Fibroblast of upper back skin (primary cell): ENCODE measurements at regions not wholly inside any gene's neighbourhood (a gene's known extent, or its start where the extent isn't known, plus 50 kb on each side); places are given as distances from the start of the nearest gene placed in this dataset.

ENCODE experiments used
- DNase-seq: peaks from one replicate; pipeline ENCODE4 v3.0.0-alpha.2; 2013

DNA sequence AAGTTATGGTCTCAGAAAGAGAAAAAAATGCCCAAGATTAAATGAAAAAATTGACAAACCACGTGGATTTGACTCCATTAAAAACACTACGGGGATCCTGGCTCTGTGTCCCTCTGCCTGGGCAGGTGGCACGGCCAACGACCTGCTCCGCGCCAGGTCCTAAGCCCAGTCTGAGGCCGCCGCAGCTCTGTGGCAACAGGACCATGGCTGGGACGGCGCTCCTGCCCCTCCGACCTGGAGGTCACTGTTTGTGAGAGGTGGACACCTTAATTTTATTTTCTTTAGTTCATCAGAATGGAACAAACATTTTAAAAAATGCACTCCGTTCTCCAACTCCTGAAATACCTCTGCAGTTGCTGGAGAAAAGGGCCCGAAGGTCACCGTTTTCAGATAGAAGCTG, 369.4 kb downstream of the CDH9 start:
- DNase-seq: no peak

DNA sequence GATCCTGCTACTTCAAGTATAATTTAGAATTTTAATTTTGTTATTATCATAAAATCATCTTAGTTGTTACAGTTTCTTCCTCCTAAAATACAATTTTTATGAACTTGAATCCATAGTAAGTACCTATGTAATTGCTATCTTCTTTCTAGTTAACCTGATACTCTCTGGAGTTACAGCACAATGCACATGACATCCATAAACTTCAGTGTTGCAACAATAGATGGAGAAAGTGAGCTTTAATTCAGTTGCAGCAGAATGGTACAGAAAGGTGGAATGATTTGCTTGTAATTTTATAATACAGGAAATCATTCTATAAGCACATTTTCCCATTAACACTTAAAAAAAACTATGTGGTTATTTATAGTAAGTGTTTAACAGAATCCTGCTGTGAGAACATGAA, 372.0 kb downstream of the CDH9 start:
- no peak for DNase-seq

- no peak for DNase-seq
These were observed 374.9 kb downstream of the CDH9 start for GRCh38 chr5:26663500-26663899.

GRCh38 chr5:26662806-26663360, 375.5 kb downstream of the CDH9 start:
- no peak for DNase-seq

GRCh38 chr5:26660116-26660515, 378.3 kb downstream of the CDH9 start:
- no peak for DNase-seq

GRCh38 chr5:26649000-26649399, 389.4 kb downstream of the CDH9 start:
- DNase-seq: no peak

DNA sequence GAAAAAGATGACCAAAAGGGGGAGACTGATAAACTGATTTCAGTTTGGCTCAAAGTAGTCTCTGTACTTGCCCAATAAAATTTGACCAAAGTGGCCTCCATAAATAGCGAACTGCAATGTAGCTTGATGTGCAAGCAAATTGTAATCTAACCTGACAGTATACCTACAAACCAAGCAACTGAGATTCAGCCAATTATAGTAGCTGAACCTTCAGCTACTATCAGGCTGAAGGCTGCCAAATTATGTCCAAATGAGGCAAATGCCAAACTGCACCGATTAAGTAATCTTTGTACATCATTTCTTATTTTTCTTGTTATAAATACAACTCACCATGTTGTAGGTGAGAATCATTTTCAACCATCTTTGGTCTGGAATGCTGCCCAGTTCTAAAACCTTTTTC, 390.6 kb downstream of the CDH9 start:
- DNase-seq: no peak

DNA sequence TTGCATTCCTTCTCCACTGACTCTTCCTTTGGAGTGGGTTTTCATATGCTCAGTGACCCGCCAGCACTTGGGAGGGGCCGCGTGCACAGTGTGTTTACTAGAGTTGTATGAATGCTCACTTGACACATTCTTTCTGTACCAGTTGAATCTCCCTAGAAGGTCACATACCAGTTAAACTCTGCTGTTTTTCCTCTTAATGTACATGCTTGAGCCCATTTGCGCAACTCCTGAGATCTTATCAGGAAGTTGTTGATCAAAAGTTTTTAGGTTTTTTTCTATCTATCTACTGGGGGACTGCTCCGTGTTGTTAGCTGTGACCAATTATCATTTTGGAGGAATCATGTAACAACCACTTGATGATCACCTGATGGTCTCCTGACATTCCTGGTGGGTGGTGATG, 392.7 kb downstream of the CDH9 start:
- DNase-seq: no peak

GRCh38 chr5:26641492-26641891, 396.9 kb downstream of the CDH9 start:
- no peak for DNase-seq

GRCh38 chr5:26625099-26625498, 413.3 kb downstream of the CDH9 start:
- DNase-seq: no peak

DNA sequence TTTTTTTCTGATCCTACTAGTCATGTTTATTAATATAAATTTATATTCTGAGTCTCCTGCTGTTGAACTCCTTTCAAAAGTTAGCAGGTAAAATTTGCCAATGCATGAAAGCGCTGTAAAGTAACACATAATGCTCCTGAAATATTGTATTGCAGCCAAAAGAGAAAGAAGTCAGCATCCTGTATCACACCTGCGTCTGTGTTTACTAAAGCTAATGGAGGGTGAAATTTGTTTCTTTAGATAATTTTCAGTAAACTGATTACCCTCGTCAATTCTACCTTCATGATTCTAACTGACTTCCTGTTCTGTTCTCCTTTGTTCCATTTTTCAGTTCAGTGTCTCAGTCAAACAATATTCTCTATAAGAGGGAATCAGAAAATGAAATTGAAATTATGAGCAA, 415.4 kb downstream of the CDH9 start:
- DNase-seq: no peak

DNA sequence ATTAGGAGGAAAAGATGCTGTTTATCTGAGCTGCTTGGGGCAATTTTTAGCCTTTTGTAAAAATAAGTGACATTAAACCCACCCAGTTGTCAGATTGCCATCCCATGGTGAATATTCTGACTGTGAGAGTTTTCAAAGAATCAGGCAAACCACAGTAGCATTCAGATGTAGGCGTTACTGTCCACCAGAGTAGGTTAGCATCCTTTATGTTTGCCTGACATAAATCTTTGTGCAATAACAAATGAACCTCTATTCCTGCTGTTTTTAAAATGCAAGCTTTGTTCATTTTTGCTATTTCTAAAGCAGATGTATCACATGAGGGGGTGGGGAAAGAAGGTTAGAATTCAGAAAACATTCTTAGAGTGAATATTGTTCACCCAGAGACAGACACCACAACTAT, 427.8 kb downstream of the CDH9 start:
- no peak for DNase-seq

DNA sequence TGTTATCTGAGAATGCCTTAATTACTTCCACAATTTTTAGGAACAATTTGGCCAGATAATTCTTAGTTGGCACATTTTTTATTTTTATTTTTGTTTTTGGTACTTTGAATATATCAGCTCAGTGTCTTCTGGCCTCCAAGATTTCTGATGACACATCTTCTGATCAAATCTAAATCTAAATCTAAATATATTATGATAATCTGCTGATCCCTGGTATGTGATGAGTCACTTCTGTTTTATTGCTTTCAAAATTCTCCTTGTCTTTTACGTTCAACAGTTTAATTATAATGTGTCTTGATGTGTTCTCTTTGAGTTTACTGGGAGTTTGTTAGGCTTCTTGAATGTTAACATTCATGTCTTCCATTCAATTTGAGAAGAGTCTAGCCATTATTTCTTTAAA, 436.8 kb downstream of the CDH9 start:
- no peak for DNase-seq

- DNase-seq: no peak
These were observed 455.9 kb downstream of the CDH9 start for GRCh38 chr5:26582350-26583045.

- DNase-seq: no peak
These were observed 458.7 kb downstream of the CDH9 start for GRCh38 chr5:26579712-26580111.

DNA sequence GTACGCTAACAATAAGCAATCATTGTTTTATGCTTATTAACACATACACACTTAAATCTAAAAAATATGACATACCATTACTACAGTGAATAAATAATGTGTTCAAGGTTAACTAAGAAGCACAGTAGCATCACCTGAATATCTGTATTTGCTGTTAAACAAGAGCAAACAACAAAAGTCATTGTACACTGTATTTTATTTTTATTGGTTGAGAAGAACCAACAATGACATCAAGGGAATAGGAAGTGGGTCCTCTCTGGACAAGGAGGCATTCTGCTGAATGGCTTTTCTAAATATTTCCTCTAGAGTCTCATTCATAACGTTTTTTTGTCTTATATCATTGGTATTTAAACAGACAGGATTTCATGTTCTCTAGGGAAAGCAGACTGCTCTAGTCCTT, 460.4 kb downstream of the CDH9 start:
- no peak for DNase-seq

DNA sequence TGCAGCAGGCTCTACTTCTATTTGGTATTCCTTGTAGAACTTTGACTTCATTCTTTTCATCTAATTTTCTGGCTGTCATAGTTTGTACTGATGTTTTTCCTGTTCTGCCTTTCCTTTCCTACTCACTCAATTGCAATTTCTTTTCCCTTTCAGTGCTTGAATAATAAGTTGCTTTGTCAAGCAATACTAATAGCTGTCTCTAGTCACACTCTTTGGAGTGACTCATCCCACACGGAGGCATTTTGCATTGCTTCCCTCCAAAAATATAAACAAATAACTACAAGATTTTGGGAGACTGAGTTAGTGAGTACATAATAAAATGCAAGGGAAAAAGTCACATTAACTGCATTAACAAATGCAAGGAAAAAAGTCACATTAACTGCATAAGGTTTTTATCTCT, 465.9 kb downstream of the CDH9 start:
- no peak for DNase-seq

DNA sequence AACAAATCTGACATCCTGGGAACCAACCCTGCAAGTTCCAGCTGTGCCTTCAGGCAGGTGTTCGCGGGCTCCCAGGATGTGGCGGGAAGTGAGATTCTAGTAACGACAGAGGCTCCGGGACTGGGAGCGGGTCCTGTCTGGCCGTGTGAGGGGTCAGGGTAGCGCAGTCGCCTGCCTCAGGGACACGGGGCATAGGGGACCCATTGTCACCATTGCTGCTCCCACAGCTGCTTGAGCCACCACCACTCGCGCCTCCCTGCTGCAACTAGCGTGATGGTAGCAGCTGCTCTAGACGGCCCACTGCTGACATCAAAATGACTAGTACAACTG, 468.5 kb downstream of the CDH9 start:
- DNase-seq: no peak

GRCh38 chr5:26569241-26569928, 469.0 kb downstream of the CDH9 start:
- no peak for DNase-seq

- DNase-seq: no peak
These were observed 470.1 kb downstream of the CDH9 start for GRCh38 chr5:26568316-26568715.

- DNase-seq: no peak
These were observed 474.4 kb downstream of the CDH9 start for GRCh38 chr5:26563979-26564378.

GRCh38 chr5:26553079-26553478, 485.3 kb downstream of the CDH9 start:
- no peak for DNase-seq

DNA sequence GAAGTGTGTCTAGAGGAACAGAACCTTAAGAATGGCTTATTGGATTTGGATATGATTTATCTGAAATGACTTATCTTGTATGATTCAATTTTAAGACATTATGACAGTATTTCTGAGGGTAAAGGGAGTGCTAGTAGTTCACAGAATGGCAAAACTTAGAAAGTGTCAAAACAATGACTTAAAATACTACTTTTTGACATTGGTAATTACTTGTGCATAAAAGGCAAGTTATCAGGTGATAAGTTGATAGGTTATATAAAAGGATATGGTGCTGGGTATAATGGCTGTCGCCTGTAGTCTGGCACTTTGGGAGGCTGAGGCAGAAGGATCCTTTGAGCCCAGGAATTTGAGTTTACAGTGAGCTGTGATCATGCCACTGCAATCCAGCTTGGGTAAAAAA, 494.4 kb downstream of the CDH9 start:
- DNase-seq: no peak

DNA sequence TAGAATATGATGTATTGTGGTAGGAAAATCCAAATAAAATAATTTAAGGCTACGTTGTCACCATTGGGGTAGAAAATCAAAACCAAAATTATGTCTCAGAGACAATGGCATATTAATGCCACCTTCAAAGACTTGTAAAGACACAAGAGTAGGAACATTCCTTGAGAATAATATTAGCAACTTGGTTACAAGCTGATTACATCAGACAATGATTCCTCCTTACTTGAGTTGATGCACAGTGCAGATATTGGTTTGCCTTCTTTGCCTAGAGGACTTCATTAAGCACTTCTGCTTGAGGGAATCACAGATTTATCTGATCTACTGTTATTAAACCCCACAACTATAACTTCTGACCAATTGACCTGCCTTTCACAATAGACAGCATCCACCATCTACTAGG, 500.2 kb downstream of the CDH9 start:
- no peak for DNase-seq

DNA sequence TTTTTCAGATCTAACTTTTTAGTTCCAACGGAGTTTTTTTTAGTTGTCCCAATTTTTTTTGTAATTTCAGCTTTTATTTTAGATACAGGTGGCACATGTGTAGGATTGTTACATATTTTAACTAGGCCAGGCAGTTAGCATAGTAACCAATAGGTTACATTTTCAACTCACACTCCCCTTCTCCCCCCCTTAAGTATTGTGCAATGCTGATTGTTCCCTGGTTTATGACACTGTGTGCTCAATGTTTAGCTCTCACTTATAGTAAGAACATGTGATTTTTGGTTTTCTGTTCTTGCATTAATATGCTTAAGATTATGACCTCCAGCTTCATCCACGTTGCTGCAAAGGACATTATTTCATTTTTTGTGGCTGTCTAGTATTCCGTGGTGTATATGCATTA, 503.2 kb downstream of the CDH9 start:
- DNase-seq: no peak
